8988T (cell line): ENCODE measurements at regions not wholly inside any gene's neighbourhood (a gene's known extent, or its start where the extent isn't known, plus 50 kb on each side); places are given as distances from the start of the nearest gene placed in this dataset.
"Not testable (repeated sequence)": the region's sequence is repeated elsewhere in the genome, so short reads cannot be mapped to it uniquely, and the experiment has no call there.

Experiments used
- DNase-seq: peaks from one replicate; pipeline ENCODE4 v3.0.0; 2011

DNA sequence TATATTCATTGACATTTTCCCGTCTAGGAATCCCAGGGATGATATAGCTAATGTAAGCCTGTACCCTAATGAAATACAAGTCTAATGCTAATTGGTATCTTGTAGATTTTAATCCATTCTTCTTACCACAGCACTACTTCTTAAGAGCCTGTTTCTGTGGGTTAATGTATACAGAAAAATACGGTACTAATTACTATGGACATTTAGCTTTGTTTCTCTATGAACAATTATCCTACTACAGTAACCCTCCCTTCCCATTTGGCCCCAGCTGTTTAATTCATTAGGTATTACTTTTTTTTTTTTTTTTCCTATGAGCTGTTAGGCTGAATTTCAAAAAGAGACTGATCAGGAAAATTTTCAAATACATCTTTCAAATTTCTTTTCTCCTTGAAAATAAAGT lies 245.1 kb upstream of the SLC7A11 start:
- DNase-seq, result no peak

DNA sequence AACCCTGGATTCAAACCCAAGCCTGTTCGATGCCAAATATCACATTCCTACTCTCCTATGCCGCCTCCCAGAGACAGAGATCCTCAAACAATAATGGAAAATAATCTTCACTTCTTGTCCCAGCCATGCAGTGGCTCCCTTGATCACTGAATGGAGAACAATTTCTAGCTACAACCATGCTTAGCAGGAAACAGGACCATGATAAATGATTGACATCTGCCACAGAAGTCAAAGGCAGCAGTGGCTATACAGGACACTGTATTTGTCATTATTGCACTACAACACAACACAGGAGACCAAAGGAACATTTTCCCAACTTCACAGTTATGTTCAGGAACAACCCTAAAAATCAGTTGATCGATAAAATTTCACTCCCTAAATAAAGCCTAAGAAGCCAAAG lies 243.3 kb upstream of the SLC7A11 start:
- DNase-seq, result no peak

DNA sequence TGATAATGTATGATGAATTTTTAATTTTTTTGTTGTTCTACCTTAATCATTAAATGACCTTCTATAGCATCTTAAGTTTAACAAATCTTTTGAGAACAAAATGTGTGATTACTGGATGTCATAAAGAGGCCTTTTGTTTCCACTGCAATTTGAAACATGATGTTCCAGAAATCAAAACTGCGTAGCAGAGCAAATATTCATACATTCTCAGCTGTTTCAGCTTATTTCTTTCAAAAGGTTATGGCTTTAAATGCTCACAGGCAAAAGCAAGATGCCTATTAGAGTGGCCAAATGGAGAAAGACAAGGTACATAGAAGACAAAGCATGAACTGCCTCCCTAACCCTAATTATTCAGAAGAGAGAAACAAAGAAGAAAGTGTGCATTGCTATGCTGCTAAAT lies 233.0 kb upstream of the SLC7A11 start:
- DNase-seq, result no peak

DNA sequence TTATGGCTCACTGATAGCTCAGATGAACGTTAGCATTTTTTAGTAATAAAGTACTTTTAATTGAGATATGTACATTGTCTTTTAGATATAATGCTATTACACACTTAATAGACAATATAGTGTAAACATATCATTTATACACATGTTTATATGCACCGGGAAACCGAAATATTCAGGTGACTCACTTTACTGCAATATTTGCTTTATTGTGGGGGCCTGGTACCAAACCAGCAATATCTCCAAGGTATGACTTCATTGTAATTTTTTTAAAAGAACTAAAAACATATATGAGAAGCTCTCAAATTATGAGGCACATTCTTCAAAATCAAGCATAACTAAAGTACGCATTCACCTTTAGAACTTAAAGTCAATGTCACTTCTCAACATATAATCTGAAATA lies 231.2 kb upstream of the SLC7A11 start:
- DNase-seq, result no peak

DNA sequence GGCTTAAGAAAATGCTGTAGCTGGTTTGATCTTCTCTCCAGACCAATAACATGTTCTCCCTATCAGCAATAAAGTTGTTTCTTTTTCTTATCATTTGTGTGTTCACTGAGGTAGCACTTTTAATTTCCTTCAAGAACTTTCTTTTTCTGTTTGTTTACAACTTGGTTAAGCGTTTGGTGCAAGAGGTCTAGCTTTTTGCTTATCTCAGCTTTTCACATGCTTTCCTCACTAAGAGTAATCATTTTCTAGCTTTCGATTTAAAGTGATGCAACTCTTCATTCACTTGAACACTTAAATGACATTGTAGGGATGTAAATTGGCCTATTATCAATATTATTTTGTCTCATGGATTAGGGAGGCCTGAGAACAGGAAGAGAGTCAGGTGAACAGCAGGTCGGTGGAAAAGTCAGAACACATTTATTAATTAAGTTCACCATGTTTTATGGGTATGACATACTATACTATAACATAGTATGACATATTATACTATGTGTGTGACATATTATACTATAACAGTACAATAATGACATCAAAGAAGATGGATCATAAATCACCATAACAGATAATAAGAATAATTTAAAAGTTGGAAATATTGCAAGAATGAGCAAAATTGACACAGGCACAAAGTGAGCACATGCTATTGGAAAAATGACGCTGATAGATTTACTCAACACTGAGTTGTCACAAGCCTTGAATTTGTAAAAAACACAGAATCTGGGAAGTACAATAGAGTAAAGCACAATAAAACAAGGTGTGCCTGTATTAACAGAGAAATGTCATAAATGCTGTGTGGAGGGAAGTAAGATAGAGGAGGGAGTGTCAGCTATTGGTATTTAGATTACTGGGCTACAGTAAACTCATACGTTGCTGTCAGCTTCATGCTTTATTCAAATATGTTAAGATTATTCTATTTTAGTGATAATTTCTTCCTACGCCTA lies 218.6 kb upstream of the SLC7A11 start:
- no peak for DNase-seq

DNA sequence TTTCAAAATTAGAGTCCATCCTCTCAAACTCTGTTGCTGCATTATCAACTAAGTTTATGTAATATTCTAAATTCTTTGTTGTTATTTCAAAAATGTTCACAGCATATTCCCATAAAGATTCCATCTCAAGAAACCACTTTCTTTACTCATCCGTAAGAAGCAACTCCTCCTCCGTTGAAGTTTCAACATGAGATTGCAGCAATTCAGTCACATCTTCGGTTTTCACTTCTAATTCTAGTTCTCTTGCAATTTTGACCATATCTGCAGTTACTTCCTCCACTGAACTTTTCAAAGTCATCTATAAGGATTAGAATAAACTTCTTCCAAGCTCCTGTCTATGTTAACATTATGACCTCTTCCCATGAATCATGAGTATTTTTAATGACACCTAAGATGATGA lies 216.6 kb upstream of the SLC7A11 start:
- no peak for DNase-seq

DNA sequence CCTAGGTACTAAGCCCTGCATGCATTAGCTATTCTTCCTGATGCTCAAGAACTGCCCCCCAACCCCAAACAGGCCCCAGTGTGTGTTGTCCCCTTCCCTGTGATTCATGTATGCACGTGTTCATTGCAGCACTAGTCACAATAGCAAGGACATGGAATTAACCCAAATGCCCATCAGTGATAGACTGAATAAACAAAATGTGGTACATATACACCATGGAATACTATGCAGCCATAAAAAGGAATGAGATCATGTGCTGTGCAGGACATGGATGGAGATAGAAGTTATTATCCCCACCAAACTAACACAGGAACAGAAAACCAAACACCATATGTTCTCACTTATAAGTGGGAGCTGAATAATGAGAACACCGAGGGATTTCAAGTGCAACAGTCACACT lies 214.2 kb upstream of the SLC7A11 start:
- not testable (repeated sequence) for DNase-seq

DNA sequence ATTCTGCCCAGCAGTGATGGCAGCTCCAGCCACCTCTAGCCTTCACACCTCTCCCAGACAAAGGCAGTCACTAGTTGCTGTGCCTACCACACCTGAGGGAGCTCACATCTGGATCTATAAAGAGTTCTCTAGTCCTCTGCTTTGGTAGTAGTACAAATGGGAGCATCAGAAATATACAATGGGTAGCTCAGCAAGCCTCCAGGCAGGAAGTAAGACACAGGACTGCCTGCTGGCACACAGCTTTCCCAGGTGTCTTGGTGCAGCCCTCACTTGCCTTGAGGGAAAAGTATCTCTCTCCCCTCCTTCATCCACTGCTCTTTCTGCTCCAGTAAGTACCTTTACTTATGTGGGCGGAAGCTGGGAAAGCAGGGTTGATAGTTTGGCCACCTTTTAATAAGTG lies 212.9 kb upstream of the SLC7A11 start:
- DNase-seq, result no peak

DNA sequence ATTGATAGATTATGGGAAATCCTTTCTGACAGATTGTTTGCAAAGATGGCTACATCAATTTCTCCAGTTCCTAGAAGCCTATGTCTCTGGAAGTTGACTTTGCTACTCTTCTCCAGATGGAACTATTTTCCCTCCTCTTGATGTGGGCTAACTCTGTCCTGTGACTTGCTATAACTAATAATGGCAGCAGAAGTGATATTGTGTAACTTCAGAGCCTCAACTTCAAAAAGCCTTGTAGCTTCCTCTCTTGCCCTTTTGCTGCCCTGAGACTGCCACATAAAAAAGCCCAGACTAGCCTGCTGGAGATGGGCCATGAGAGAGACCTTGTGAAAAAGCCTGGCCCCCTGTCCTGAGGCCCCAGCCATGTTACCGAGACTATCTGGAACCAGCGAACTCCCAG lies 210.7 kb upstream of the SLC7A11 start:
- no peak for DNase-seq

DNA sequence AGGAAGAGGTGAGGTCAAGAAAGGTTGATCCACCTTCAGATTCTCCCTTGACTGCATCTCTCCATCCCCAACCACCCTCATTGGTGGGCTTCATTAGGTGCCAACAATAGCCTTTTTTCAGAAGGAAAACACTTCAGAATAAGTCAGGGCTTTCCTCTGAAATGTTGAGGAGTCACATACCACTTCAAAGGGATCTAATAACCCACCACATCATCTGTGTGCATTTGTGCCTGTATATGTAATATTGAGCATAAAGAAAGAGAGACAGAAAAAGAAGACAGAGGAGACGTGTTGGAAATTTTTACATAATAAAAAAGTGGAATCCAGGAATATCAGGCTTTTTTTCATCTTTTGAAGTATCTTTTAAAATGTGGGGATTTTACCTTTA lies 209.1 kb upstream of the SLC7A11 start:
- no peak for DNase-seq

DNA sequence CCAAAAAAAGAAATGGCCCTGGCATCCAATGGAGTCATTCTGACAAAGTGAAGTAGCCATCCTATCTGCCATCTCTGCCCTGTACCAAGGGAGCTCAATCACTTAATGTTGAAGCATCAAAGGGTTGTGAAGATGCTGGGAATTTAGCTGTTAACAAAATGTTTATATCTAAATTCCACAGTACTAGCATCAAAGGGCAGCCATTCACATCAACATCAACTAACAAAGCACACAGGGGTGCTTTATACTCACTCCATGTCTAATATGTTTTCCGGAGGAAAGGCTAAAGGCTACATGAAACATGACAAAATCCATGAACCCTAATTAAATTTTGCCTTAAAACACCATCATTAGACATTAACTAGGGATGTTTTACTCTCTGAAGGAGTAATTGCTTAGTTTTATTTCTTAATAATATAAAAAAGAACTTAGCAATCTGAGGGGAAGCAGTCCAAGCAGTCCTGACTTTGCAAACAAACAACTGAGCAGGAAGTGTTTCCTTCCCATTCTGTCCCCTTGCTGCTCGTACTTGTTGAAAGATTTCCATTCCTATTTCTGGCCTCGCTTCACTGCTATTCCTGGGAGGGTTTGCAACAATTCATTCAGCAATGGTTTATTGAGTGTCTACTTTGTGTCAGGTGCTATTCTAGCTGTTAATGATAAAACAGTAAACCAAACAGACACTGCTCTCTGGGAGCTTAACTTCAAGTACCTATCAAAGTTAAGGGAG lies 208.6 kb upstream of the SLC7A11 start:
- DNase-seq, result no peak

DNA sequence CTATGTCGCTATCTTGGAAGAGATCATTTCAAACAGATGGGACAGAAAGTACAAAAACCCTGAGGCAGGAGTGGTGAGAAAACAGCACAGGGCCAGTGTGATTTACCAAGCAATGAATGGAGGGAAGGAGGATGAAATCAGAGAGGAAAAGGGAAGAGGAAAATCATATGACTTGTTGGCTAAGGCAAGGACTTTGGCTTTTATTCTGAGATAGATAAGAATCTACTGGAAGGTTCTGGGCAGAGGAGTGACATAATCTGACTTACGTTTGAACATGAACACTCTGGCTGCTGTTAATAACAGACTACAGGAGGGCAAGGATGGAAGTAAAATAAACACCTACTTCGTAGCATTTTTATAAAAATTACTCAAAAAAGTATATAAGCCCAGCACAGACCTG lies 207.8 kb upstream of the SLC7A11 start:
- DNase-seq, result no peak

DNA sequence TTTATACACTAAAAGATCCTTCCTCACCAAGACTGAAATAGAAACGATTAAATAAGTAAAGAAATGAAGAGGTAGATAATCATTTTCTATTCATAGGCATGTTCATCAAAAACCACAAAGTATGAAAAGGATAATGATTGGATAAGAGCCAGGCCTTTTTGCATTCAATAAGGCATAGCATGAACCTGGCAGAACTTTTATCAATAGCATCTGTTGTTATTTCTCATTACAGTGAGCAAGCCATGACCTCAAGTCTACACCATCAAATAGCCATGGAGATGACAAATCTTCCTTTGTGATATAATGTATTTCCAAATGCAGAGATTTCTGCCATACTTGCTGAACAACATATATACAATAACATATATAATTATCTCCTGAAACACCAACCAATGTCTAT lies 206.0 kb upstream of the SLC7A11 start:
- no peak for DNase-seq

DNA sequence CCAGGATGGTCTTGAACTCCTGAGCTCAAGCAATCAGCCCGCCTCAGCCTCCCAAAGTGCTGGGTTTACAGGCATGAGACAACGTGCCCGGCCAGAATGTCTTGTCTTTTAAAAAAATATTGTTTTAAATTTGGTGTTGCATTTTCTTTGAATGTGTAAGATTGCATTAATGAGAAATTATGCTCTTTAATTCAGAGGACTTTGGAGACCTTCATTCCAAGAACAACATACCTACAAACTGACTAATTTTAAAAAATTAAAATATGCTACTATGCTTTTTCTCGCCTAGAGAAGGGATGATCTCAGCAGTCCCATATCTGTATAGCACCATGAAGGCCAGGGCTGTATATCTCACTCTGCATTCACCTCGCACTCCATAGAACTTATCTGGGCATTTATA lies 204.3 kb upstream of the SLC7A11 start:
- DNase-seq, result no peak

DNA sequence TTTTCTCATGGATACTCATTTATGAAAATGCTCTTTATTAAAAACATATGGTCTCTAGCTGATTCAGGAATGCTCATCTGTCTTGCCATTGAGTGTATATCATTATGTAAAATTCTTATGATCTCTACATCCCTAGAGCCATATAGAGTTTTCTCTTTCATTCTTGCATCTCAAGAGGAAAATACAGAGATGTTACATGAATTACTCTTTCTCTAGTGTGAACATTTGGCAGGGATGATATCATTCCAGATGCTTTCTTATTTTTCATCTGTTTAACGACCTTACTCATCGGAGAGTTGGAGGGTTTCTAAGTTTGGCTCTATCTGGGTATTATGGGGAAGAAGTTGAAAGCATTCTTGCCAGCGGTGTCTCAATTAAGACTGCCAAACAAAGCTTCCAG lies 202.9 kb upstream of the SLC7A11 start:
- no peak for DNase-seq

DNA sequence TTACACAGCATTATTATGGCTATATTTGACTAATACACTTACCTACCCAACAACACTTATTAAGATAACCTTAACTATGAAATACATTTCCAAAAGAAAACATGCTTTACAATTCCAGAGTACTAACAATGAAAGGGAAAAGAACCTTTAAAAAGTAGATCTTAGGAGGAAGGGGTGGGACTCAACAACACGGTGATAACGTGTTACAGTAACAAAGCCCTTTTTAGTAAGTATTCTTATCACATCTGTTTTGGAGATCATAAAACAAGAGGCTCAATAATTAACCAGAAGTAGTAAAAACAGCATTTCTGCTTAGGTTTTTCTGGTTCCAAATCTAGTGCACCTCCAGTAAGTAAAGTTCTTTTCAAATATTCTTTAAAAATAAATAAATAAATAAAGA lies 202.1 kb upstream of the SLC7A11 start:
- no peak for DNase-seq

DNA sequence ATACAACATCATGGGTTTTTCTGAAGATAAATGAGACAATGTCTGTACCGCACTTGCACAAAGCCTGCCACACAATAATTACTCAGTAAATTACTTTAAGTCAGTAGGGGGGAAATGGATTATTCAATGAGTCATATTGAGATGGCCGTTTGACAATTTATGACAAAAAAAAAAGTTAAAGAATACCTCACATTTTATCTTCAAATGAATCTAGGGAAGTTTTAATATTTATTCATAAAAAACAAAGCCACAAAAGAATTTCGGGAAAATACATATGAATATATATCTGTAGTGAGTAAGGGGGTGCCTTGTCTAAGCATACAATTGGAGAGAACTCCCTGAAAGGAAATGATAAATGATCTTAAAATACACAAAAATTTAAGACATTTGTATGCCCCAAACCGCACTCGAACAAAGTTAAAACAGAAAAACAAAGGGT lies 197.0 kb upstream of the SLC7A11 start:
- no peak for DNase-seq

DNA sequence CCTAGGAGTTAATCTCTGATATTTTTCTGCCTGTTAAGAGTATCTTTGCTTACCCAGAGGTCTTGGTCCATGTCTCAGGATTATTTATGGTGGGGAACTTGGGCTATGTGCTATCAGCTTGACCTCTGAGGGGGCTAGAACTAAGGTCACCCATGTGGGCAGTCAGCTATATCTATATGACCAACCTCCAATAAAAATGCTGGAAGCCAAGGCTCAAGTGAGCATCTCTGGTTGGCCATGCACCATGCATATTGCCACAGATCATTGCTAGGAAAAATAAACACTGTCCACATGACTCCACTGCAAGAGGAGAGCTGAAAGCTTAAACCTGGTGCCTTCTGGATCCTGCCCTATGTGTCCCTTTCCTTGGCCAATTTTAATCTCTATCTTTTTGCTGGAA lies 196.5 kb upstream of the SLC7A11 start:
- no peak for DNase-seq

DNA sequence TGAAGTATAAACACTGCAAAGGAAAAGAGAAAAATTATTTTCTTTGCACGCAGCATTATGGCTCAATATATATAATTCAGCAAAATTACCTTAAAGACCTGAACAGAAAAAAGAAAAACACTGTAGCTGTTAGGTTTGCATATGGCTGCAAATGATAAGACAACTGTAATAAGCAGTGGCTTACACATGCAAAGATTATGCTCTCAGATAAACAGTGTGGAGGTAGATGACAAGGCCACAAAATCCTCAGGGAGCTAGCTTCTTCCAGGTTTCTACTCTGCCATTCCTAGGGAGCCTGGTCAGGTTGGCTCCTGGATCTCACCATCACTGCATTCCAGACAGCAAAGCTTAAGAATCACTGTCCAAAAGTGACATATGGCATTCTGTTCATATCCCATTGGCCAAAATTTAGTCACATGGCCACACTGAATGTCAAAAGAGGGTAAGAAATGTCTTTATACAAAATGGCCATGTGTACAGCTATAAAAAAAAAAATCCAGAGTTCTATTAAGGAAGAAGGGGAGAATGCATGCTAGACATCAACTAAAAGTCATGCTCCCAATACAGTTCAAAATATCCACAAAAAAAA lies 195.2 kb upstream of the SLC7A11 start:
- DNase-seq, result no peak

DNA sequence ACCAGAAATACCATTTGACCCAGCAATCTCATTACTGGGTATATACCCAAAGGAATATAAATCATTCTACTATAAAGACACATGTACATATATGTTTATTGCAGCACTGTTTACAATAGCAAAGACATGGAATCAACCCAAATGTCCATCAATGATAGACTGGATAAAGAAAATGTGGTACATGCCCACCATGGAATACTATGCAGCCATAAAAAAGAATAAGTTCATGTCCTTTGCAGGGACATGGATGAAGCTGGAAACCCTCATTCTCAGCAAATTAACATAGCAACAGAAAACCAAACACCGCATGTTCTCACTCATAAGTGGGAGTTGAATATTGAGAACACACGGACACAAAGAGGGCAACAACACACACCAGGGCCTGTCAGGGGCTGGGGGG lies 193.6 kb upstream of the SLC7A11 start:
- not testable (repeated sequence) for DNase-seq

DNA sequence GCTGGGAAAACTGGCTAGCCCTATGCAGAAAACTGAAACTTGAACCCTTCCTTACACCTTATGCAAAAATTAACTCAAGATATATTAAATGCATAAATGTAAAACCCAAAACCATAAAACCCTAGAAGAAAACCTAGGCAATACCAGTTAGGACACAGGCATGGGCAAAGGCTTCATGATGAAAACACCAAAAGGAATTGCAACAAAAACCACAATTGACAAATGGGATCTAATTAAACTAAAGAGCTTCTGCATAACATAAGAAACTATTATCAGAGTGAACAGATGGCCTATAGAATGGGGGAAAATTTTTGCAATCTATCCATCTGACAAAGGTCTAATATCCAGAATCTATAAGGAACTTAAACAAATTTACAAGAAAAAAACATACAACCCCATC lies 192.9 kb upstream of the SLC7A11 start:
- not testable (repeated sequence) for DNase-seq

DNA sequence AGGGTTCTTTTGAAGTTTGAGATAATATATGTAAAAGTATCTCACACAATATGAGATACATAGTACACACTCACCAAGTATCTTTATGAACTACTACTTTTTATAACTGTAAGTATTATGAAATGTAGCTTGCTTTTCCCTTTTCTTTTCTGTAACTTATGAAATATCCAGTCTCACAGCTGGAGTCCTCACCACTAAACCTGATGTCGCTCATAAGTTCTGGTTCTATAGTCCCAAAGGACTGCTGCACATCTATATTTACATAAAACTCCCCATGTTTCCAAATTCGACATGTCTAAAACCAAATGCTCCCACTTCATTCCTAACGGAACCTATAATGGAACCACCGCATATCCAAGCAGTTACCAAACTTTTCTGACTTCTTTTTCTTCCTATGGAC lies 186.5 kb upstream of the SLC7A11 start:
- DNase-seq, result no peak

DNA sequence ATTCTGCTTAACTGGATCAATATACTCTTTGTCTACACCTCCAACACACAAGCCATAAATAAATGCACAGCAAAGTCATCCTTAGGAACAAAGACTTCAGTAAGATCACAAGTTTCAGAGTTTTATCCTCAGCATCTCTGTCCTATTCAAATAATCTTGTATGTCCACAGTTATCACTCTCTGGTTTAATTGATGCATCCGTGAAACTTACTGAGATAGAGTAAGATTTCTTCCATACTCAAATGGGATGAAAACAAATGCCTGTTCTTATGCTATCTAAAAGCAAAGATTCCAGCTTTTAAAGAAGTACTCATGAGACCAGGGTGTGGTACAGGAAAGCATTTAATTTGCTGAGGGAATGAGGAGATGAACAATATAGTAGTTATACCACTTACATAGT lies 184.6 kb upstream of the SLC7A11 start:
- no peak for DNase-seq

DNA sequence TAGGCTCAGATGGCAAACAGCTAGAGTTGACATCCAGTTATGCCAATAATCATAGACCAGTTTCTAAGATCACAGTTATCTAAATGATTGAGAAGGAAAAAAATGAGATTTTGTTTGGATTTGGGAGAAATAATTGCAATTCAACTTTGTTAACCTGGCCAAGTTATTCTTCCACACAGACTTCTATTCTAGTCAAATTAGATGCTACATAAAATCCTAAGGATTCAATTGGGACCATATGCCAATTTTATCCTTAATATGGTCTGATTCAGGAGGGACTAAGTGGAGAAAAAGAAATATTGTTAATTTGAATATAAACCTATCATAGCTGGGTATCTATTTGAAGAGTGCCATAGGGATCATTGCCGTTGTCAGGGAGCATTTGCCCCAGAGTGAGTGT lies 178.3 kb upstream of the SLC7A11 start:
- no peak for DNase-seq
